Stimulated activated CD8-positive, alpha-beta memory T cell treated with anti-CD3 and anti-CD28 coated beads, Interleukin-4, amount 100 ng/mL, for 24 hours (primary cell): ENCODE measurements at regions not wholly inside any gene's neighbourhood (a gene's known extent, or its start where the extent isn't known, plus 50 kb on each side); places are given as distances from the start of the nearest gene placed in this dataset.

ENCODE experiments used
- DNase-seq: peaks from one replicate; pipeline ENCODE4 v3.0.0-alpha.2; 2020; ENCODE audit warnings: low read depth

DNA sequence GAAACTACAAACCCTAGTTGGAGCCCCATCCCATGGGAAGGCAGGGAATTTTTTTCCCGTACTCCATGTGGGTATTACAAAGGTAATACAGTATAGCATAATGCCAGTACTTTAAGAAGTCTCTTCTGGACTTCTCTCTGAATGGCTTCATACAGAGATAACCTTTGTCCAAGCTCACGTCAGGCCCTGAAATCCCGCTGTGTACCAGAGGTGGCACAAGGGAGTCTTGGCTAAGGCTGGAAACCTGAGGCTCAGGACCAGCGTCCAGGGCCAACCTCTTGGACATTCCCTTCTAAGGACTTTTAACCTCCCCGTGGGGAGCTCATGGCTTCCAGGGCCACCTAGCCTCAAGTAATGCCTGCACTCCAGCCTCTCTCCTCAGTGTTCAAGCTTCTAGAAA is 338.9 kb upstream of the FAM241A start:
- no peak for DNase-seq

DNA sequence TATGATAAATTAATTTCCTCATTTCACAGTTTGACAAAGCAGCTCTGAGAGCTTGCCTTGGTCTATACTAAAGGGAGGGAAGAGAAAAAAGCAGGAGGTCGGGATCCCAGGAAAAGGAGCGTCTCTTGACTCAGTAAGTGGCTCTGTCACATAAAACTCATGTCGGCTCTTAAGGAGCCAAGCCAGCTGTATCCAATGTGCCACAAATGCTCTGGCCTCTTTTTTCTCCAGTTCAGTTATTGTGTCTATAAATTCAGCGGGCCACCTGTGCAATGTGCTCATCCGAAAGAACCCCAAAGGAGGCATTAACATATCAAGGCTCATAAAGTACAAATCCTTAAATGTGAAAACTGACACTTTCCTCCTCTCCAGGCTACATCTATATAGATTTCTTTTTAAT is 337.7 kb upstream of the FAM241A start:
- no peak for DNase-seq

GRCh38 chr4:111808174-111808573 is 337.1 kb upstream of the FAM241A start:
- no peak for DNase-seq

DNA sequence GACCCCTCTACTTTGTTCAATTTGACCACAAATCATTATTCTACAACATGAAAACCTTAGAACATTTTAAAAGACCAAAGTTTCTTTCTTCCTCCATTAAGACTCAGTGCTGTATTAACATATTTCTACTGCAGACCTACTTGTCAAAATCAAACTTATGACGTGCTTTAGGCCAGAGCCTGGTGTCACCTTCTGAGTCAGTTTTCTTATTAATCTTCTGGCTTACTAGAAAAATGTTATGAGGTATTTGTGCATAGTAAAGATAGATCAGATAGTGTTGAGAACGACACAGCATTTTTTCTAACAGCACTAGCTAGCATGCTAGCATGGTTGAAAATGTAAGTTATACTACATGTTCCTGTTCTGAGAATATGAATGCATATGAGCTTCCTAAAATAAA is 333.6 kb upstream of the FAM241A start:
- no peak for DNase-seq

DNA sequence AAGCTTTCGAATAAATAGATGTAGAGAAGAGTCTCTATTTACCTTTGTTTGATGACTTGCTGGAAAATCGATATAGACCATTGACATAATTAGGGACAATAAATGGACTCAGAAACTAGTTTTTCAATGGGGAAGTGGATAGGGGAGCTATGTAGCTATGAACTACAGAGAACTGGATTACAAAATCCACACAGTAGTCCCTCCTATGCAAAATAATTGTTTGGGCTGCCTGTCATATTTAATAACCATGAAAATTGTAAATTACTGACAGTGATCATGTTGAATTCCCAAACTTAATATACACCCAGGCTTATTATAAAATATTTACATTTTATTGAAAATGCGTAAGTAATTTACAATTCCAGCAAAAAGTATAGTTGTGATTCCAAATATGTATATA is 333.1 kb upstream of the FAM241A start:
- no peak for DNase-seq

- DNase-seq = no peak
Measured at GRCh38 chr4:111812760-111813159, 332.5 kb upstream of the FAM241A start.

- DNase-seq = no peak
Measured at GRCh38 chr4:111813555-111814140, 331.6 kb upstream of the FAM241A start.

DNA sequence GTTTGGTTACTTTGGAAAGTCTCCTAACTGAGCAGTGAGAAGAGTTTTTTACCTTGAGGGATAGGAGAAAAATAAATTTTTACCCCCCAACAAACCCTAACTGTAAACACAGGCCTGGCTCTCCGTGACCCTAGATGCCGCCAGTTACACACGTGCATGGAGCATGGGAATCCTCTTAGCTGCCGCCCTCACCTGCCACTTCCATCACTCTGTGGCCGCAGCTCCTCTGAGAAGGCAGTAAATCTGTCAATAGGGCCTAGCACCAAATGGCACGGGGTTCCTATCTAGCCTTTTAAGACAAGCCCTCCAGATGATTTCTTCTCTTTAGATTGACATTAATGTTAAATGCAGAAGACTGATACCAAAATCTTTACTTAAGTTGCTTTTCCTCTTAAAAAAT is 330.3 kb upstream of the FAM241A start:
- no peak for DNase-seq

DNA sequence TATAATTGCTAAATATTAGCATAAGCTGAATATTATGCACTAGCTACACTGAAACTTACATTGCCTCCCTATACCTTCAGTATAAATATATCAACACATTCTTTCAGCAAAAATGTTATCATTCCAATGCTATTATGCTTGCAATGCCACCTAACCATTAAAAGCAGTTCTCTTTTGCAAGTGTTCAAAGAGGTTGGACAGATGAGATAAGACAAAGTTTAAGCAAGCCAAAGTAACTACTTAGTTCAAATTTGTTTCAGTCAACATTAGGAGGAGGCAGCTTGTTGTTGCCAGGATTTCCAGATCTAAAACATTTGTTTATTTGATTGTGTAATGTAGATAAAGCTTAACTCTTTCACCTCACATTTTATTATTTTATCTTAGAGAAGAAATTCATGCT is 323.9 kb upstream of the FAM241A start:
- DNase-seq = no peak

GRCh38 chr4:111836601-111837000 is 308.7 kb upstream of the FAM241A start:
- no peak for DNase-seq

DNA sequence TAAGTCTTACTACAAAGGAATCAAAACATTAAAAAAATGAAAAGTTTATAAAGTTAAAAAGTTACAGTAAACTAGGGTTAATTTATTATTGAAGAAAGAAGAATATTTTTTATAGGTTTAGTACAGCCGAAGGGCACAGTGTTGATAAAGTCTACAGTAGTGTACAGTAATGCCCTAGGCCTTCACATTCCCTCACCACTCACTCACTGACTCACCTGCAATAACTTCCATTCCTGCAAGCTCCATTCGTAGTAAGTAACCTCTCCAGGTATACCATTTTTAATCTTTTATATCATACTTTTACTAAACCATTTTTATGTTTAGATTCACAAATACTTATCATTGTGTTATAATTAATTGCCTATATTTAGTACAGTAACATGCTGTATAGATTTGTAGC is 307.5 kb upstream of the FAM241A start:
- no peak for DNase-seq

- no peak for DNase-seq
Measured at GRCh38 chr4:111838406-111838930, 306.8 kb upstream of the FAM241A start.

GRCh38 chr4:111839141-111839540 is 306.1 kb upstream of the FAM241A start:
- DNase-seq = no peak

GRCh38 chr4:111842336-111842735 is 302.9 kb upstream of the FAM241A start:
- DNase-seq = no peak

GRCh38 chr4:111847296-111848008 is 297.8 kb upstream of the FAM241A start:
- DNase-seq = no peak

DNA sequence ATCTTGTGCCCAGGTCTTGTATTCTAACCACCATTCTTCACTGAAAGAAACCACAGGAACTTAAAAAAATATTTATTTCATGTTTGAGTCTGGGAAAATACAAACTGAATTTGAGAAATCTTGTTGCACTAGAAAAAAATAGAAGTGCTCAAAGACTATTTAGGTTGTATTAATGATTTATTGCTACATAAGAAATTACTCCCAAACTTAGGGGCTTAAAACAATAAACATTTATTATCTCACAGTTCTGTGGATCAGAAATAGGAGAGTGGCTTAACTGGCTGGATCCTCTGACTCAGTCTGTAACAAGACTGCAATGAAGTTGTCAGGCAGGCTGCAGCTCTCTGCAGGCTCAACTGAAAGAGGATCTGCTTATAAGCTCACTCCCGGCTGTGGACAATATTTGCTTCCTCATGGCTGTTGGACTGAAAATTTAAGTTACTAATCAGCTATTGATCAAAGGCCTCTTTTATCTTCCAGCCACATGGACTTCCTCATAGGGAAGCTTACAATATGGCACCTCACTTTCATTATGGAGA is 295.4 kb upstream of the FAM241A start:
- no peak for DNase-seq

DNA sequence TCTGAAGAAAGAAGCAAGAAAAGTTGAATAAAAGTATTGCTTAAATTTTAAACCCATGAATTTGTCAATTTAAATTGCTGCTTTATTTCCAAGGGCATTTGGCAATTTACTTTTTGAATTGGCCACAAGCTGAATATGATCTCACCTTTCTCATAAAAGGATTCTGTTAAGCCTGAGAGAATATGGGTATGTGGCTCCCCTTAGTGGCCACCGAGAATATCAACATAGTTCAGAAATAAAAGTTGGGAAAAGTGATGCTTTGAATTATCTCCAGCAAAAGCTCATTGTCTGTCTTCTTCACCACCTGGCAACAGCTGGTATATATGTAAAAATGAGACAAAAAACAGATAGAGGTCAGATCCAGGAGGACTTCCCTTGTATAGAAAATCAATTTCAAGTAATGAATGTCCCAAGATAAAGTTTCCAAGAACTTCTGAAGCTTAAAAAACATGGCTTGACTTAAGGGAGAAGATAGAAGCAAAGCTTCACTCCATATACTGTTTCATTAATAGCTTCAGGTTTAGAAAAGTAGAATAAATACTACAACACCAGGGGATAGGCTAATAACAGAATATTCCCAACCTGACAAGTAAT is 290.7 kb upstream of the FAM241A start:
- DNase-seq = no peak

DNA sequence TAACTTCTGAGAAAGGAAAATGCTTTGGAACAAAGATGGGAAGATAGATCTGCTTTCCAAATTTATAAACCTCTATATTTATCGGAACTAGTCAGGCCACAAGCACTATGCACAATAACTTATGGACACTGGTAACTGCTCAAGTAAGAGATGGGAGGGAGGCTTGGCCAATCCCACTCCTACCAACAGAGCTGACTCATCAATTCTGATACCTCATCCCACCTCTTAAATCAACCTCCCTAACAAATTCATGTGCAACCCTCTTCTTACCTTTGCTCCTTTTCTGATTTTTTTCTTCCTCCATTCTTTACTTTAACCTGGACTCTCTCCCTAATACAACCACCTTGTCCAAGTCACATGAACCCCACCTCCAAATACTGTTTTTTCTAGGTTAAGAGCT is 289.9 kb upstream of the FAM241A start:
- DNase-seq = no peak

DNA sequence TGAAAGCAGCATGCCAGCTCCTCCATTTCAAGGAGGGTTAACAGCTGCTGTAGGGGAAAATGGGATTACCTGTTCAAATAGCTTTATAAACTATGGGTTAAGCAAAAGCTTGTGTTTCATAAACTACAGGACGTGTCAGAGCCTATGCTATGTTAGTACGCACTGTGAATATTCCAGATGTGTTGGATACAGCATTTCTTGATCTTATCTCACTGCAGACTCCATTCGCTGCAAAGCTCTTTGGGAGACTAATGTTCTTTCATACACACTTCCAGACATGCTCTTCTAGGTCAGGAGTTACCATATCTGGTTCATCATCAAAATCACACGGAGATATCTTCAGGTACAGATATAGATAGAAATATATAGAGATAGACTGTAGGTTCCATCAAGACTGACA is 281.2 kb upstream of the FAM241A start:
- no peak for DNase-seq

DNA sequence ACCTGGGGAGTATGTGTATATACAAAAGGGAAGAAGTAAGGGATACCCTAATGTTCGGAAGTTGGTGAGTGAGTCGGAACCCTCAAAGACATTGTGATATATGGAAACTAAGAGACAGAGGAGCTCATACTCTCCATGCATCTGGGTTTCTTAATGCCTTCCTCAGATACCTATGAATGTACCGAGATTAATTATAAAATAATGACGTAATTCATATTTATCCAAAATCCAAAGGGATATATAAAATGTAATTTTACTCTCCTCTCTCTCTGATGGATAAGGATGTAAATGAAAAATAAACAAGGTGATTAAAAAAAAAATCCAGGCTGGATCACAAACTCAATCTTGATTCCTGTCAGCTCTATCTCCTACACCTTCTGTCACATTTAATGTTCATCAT is 275.9 kb upstream of the FAM241A start:
- no peak for DNase-seq

GRCh38 chr4:111871802-111872201 is 273.5 kb upstream of the FAM241A start:
- no peak for DNase-seq

- DNase-seq = no peak
Measured at GRCh38 chr4:111873801-111874200, 271.5 kb upstream of the FAM241A start.

DNA sequence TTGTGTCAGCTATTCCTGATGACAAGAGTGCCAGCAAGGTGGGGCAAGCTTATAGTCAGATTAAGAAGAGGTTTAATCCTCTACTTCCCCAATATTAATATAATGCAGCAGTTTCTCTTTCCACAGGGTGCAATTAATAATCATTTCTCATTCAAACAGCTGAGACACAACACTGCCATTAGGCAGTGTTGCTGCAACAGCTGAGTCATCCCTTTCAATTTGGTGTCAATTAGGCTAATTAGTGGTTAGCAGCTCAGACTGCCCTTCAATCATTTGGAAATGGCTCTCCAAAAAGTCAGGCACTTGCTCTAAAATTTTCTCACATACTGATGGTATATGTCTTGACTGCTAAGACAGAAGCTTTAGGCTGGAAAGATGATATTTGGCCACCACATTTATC is 265.7 kb upstream of the FAM241A start:
- DNase-seq = no peak
